Neural progenitor cell (in vitro differentiated cells): ENCODE measurements at regions not wholly inside any gene's neighbourhood (a gene's known extent, or its start where the extent isn't known, plus 50 kb on each side); places are given as distances from the start of the nearest gene placed in this dataset.

Experiments
- EZH2phosphoT487 ChIP-seq: fragments of 200-600 bp; sonication (generic); IDR thresholded peaks from 2 replicates; pipeline ENCODE4 v1.6.1; 2017; ENCODE audit warnings: antibody characterized with exemption
- TF ChIP-seq, protein P1 (sequence below): fragments of 200-600 bp; sonication (generic); IDR thresholded peaks from 2 replicates; pipeline ENCODE4 v1.5.1; 2017; ENCODE audit warnings: antibody characterized with exemption, mild to moderate bottlenecking

DNA sequence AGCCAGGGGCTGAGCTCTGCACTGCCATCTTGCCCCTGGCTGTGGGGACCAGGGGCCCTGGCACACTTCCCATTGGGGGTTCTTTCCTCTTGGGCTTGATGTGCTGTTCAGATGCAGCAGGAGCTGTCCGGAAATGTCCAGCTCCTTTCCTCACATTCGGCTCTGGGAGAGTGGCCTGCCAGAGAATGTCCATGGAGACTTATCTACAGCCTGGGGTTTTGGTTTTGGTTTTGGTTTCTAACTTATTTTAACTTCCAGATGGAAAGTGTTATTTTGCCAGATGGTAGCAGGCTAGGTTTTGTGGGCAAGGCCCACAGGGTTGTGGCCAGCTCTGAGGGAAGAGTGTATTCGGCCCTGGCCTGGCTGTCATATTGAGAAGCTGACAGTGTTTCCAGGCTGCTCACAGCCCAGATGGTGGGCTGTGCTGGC lies 177.3 kb downstream of the ANKRD30B start:
- TF ChIP-seq, protein P1, sequence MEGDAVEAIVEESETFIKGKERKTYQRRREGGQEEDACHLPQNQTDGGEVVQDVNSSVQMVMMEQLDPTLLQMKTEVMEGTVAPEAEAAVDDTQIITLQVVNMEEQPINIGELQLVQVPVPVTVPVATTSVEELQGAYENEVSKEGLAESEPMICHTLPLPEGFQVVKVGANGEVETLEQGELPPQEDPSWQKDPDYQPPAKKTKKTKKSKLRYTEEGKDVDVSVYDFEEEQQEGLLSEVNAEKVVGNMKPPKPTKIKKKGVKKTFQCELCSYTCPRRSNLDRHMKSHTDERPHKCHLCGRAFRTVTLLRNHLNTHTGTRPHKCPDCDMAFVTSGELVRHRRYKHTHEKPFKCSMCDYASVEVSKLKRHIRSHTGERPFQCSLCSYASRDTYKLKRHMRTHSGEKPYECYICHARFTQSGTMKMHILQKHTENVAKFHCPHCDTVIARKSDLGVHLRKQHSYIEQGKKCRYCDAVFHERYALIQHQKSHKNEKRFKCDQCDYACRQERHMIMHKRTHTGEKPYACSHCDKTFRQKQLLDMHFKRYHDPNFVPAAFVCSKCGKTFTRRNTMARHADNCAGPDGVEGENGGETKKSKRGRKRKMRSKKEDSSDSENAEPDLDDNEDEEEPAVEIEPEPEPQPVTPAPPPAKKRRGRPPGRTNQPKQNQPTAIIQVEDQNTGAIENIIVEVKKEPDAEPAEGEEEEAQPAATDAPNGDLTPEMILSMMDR = no peak
- TF ChIP-seq EZH2phosphoT487 = no peak
